SK-N-MC (cell line): ENCODE measurements at regions not wholly inside any gene's neighbourhood (a gene's known extent, or its start where the extent isn't known, plus 50 kb on each side); places are given as distances from the start of the nearest gene placed in this dataset.

Experiments
- EZH2 ChIP-seq: fragments of 200-600 bp; sonication (generic); IDR thresholded peaks from one replicate; pipeline ENCODE4 v1.6.1; 2017; ENCODE audit warnings: antibody characterized with exemption
- FOXP2 ChIP-seq: optimal IDR thresholded peaks from 2 replicates; pipeline ENCODE3; 2011; ENCODE audit warnings: mild to moderate bottlenecking, moderate library complexity; ENCODE audit not compliant: insufficient read depth; ENCODE audit errors: extremely low read length, control extremely low read depth
- POLR2AphosphoS5 ChIP-seq: IDR thresholded peaks from 2 replicates; pipeline ENCODE4 v1.6.1; 2012; ENCODE audit warnings: mild to moderate bottlenecking, low read depth, low read length, borderline replicate concordance

GRCh38 chr17:62900096-62900495, 65.9 kb upstream of the TANC2 start:
- TF ChIP-seq POLR2AphosphoS5 (no peak), EZH2 (no peak), FOXP2 (no peak)
